ENCODE measurements at regions not wholly inside any gene's neighbourhood (a gene's known extent, or its start where the extent isn't known, plus 50 kb on each side); places are given as distances from the start of the nearest gene placed in this dataset.

- H3K4me3 ChIP-seq (ENCODE audit: low read depth, low read length), result peak overlapping the region; percentile 17
- TF ChIP-seq CTCF (conservative IDR thresholded peaks at IDR 0.05; ENCODE audit: low read depth, low read length), result peak; percentile 43
- DNase-seq (ENCODE audit: low read depth), result peak; percentile 66
Observed at GRCh38 chr5:125411744-125412560, 665.5 kb upstream of the ZNF608 start.

DNA sequence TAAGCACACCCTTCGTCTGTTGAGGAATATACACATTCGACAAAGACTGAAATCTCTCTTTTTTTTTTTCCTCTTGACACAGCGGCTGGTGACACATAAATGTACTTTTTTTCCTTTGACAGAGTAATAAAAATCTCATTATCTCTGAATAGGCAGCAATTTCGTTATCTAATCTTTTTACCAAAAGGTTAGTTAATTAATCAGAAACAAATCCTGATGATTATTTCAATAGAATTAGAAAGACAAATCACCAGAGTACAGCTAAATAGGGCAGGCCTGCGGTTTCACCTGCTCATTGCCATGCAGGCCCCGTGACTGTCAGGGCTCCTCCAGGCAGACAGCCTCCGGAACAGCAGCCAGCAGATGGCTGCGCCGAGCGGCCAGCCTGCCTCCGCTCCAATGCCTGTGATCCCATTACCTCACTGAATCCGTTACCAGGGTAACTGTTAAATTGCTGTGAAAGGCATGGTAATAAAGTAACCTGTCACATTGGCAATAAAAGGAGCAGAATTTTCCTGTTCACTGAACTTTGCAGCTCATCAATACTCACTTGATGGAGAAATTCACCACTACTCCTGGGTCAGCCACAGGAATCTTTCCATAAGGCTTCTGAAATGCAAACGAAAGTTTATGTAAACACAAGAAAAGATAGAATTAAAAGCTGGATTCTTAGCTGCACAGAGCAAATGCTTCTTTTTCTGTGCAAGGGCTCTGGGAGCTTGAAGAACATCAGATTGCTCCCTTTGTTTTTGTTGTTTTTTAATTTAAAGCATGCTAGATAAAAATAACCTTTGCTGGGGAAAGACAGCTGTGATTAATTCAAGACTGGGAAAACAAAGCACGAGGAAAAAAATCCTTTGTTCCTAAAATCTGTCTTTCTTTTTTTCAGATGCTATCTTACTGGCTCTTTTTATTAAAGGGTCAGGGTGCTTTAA is 666.4 kb upstream of the ZNF608 start:
- H3K4me3 ChIP-seq (ENCODE audit: low read depth, low read length), result no peak overlapping the region
- TF ChIP-seq CTCF (conservative IDR thresholded peaks at IDR 0.05; ENCODE audit: low read depth, low read length), result peak; percentile 64
- peak; percentile 95 for DNase-seq (ENCODE audit: low read depth)

DNA sequence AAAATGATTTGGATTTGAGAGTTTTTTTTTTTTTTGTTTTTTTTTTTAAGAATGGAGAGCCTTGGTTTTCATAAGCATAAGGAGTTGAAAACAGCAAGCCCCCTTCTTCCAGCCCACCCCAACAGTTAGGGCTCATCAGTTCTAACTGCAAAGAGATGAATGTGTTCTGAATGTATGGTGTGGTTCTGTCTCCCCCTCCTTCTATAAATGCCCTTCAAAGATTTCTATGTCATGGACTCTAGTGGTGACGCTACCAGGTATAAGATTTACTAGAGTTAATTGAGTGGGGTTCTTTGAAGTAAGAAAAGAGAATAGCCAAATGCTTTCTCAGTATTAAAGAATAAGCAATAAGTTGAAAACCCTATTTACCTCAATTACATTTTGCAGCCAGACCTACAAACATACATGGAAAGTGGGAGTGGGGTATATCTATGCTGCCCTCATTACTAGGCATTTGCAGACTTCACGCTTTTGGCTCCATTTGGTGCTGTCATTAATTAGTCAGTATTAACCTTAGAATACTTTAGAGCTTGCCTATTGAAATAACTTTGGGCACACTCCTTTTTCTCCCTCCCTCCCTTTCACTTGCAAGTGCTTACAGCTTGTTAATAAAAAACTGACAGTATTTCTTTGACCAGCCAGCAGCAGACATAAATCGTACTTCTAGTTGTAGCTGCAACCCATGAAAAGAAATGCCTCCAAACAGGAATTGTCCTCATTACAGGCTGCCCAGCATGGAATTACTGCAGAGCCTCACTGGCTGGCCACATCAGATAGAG is 667.2 kb upstream of the ZNF608 start:
- no peak for TF ChIP-seq CTCF (conservative IDR thresholded peaks at IDR 0.05; ENCODE audit: low read depth, low read length)
- DNase-seq (ENCODE audit: low read depth), result no peak
- H3K4me3 ChIP-seq (ENCODE audit: low read depth, low read length), result no peak overlapping the region

- TF ChIP-seq CTCF (conservative IDR thresholded peaks at IDR 0.05; ENCODE audit: low read depth, low read length), result no peak
- no peak overlapping the region for H3K4me3 ChIP-seq (ENCODE audit: low read depth, low read length)
- no peak for DNase-seq (ENCODE audit: low read depth)
Observed at GRCh38 chr5:125415126-125415525, 668.7 kb upstream of the ZNF608 start.

DNA sequence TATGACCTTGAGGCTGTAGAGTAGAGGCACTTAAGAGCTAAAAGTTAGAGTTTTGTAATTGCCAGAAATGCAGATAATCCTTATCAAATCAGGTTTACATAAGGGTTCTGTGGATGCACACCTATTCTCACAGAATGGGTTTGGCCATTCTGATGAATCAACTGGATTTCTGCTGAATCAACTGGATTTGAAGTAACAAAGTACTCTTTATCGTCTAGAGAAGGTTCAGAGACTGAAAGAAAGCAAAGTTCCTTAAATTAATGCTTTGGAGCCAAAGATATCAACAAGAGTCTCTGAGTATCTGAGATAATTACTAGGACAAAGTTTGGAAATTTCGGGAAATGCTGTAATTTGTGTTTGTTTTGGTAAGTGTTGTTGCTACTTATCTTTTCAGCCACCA is 669.6 kb upstream of the ZNF608 start:
- no peak overlapping the region for H3K4me3 ChIP-seq (ENCODE audit: low read depth, low read length)
- no peak for TF ChIP-seq CTCF (conservative IDR thresholded peaks at IDR 0.05; ENCODE audit: low read depth, low read length)
- DNase-seq (ENCODE audit: low read depth), result no peak

DNA sequence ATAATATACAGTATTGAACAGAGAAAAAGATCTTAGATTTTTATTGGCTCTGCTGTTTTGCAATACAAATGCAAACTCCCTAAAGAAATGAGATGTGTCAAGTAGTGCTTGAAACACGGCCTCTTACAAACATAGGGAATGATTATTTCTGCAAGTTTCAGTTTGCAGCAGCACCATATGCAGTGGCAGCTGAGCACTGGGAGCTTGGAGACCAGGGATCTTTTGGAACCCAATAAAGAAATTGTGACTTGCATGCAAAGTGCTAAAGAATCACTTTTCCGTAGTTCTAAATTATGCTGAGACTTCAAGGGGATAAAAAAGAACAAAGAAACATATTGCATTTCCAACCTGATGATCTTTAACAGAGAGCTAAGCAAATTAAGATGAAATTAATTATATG is 674.6 kb upstream of the ZNF608 start:
- no peak for DNase-seq (ENCODE audit: low read depth)
- TF ChIP-seq CTCF (conservative IDR thresholded peaks at IDR 0.05; ENCODE audit: low read depth, low read length), result no peak
- no peak overlapping the region for H3K4me3 ChIP-seq (ENCODE audit: low read depth, low read length)
